ENCODE measurements at regions not wholly inside any gene's neighbourhood (a gene's known extent, or its start where the extent isn't known, plus 50 kb on each side); places are given as distances from the start of the nearest gene placed in this dataset.

- Histone ChIP-seq H3K4me3 (ENCODE audit: low read depth, low read length) (no peak overlapping the region), H3K27me3 (ENCODE audit: control insufficient read depth, insufficient read depth, low read length) (no peaks in the 10 kb centered on the region), H3K79me2 (no peaks in the 10 kb centered on the region), H3K36me3 (ENCODE audit: control insufficient read depth, insufficient read depth, low read length) (no peaks in the 10 kb centered on the region), H3K9me3 (ENCODE audit: control insufficient read depth, low read length) (no peaks in the 10 kb centered on the region), H3K9ac (no peak overlapping the region), H2AFZ (no peak overlapping the region), H3K4me1 (no peaks in the 10 kb centered on the region), H3K4me2 (ENCODE audit: low read length) (no peak overlapping the region), H3K27ac (no peak overlapping the region)
- TF ChIP-seq CTCF (IDR thresholded peaks at IDR 0.05): no peak
Measured at GRCh38 chr7:32243687-32244290, 173.6 kb upstream of the PDE1C start.

GRCh38 chr7:32242436-32242835 is 172.2 kb upstream of the PDE1C start:
- no peaks in the 10 kb centered on the region for H3K36me3 ChIP-seq (ENCODE audit: control insufficient read depth, insufficient read depth, low read length)
- H3K9me3 ChIP-seq (ENCODE audit: control insufficient read depth, low read length): no peaks in the 10 kb centered on the region
- H3K27me3 ChIP-seq (ENCODE audit: control insufficient read depth, insufficient read depth, low read length): no peaks in the 10 kb centered on the region
- no peaks in the 10 kb centered on the region for H3K4me1 ChIP-seq
- no peak for TF ChIP-seq CTCF (IDR thresholded peaks at IDR 0.05)
- no peak overlapping the region for H3K4me2 ChIP-seq (ENCODE audit: low read length)
- H3K79me2 ChIP-seq: no peaks in the 10 kb centered on the region
- H2AFZ ChIP-seq: no peak overlapping the region
- H3K9ac ChIP-seq: no peak overlapping the region
- no peak overlapping the region for H3K27ac ChIP-seq
- no peak overlapping the region for H3K4me3 ChIP-seq (ENCODE audit: low read depth, low read length)

- Histone ChIP-seq H2AFZ (no peak overlapping the region), H3K4me2 (ENCODE audit: low read length) (no peak overlapping the region), H3K4me3 (ENCODE audit: low read depth, low read length) (no peak overlapping the region), H3K79me2 (no peaks in the 10 kb centered on the region), H3K27ac (no peak overlapping the region), H3K9me3 (ENCODE audit: control insufficient read depth, low read length) (no peaks in the 10 kb centered on the region), H3K36me3 (ENCODE audit: control insufficient read depth, insufficient read depth, low read length) (no peaks in the 10 kb centered on the region), H3K27me3 (ENCODE audit: control insufficient read depth, insufficient read depth, low read length) (no peaks in the 10 kb centered on the region), H3K9ac (no peak overlapping the region), H3K4me1 (no peaks in the 10 kb centered on the region)
- no peak for TF ChIP-seq CTCF (IDR thresholded peaks at IDR 0.05)
Measured at GRCh38 chr7:32241636-32242035, 171.4 kb upstream of the PDE1C start.

- Histone ChIP-seq H3K9ac (no peak overlapping the region), H3K36me3 (ENCODE audit: control insufficient read depth, insufficient read depth, low read length) (no peaks in the 10 kb centered on the region), H3K4me2 (ENCODE audit: low read length) (no peak overlapping the region), H3K4me1 (no peaks in the 10 kb centered on the region), H3K79me2 (no peaks in the 10 kb centered on the region), H3K9me3 (ENCODE audit: control insufficient read depth, low read length) (no peaks in the 10 kb centered on the region), H2AFZ (no peak overlapping the region), H3K27ac (no peak overlapping the region), H3K4me3 (ENCODE audit: low read depth, low read length) (no peak overlapping the region), H3K27me3 (ENCODE audit: control insufficient read depth, insufficient read depth, low read length) (no peaks in the 10 kb centered on the region)
- TF ChIP-seq CTCF (IDR thresholded peaks at IDR 0.05): no peak
Measured at GRCh38 chr7:32239764-32240163, 169.6 kb upstream of the PDE1C start.

- TF ChIP-seq CTCF (IDR thresholded peaks at IDR 0.05): no peak
- no peak overlapping the region for H3K27ac ChIP-seq
- H3K9ac ChIP-seq: no peak overlapping the region
- H3K36me3 ChIP-seq (ENCODE audit: control insufficient read depth, insufficient read depth, low read length): no peaks in the 10 kb centered on the region
- no peak overlapping the region for H3K4me3 ChIP-seq (ENCODE audit: low read depth, low read length)
- no peaks in the 10 kb centered on the region for H3K4me1 ChIP-seq
- no peaks in the 10 kb centered on the region for H3K9me3 ChIP-seq (ENCODE audit: control insufficient read depth, low read length)
- no peaks in the 10 kb centered on the region for H3K79me2 ChIP-seq
- no peaks in the 10 kb centered on the region for H3K27me3 ChIP-seq (ENCODE audit: control insufficient read depth, insufficient read depth, low read length)
- no peak overlapping the region for H3K4me2 ChIP-seq (ENCODE audit: low read length)
- no peak overlapping the region for H2AFZ ChIP-seq
Measured at GRCh38 chr7:32228601-32229000, 158.4 kb upstream of the PDE1C start.
